ENCODE measurements at regions not wholly inside any gene's neighbourhood (a gene's known extent, or its start where the extent isn't known, plus 50 kb on each side); places are given as distances from the start of the nearest gene placed in this dataset.

- intact Hi-C loops (cut with micrococcal nuclease; ENCODE audit: unreplicated experiment) (no loop called here), in situ Hi-C loops (cut with HindIII; ENCODE audit: extremely low pct_ligation_motif_present, low pct_unique_long_range_greater_than_20kb) (no loop called here)
- H3K4me3 ChIP-seq (replicated peaks in 1 of 3; ENCODE audit: insufficient read depth in 1 of 3, low read depth in 2 of 3, low read length in 3 of 3) = no peak overlapping the region
- TF ChIP-seq ATF7 (IDR thresholded peaks at IDR 0.05) (peak; percentile 75), ATF7 (CRISPR knock-in tag; IDR thresholded peaks at IDR 0.05) (no peak), MNT (IDR thresholded peaks at IDR 0.05) (0 out of 2 replicates have a peak, but pooled peaks have one; percentile 21), CEBPB (IDR thresholded peaks at IDR 0.05; ENCODE audit: borderline replicate concordance, low read depth, low read length) (peak; percentile 49)
- TF ChIP-seq, protein P1, sequence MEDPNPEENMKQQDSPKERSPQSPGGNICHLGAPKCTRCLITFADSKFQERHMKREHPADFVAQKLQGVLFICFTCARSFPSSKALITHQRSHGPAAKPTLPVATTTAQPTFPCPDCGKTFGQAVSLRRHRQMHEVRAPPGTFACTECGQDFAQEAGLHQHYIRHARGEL (CRISPR knock-in tag; IDR thresholded peaks at IDR 0.05) = no peak
- no peak overlapping the region for H3K27ac ChIP-seq (ENCODE audit: extremely low read length, insufficient read depth, low read length)
- no peak overlapping the region for H2AFZ ChIP-seq (ENCODE audit: low read length)
- ChIA-PET POLR2A (no interaction called here), CTCF (ENCODE audit: low intra/inter-chr PET ratio, low total read pairs) (no interaction called here)
- H3K27me3 ChIP-seq (ENCODE audit: control insufficient read depth in 1 of 2, insufficient read depth in 2 of 2, low read length in 2 of 2) = no peaks in the 10 kb centered on the region
- no peaks in the 10 kb centered on the region for H4K20me1 ChIP-seq (ENCODE audit: insufficient read depth, low read length)
- H3K9me3 ChIP-seq (ENCODE audit: low read length) = no peaks in the 10 kb centered on the region
- no peaks in the 10 kb centered on the region for H3K4me1 ChIP-seq (ENCODE audit: insufficient read depth, low read length)
- BruUV-seq (replicated peaks) = no TSS peak
- H3K36me3 ChIP-seq (replicated peaks in 1 of 2; ENCODE audit: control insufficient read depth in 1 of 2, insufficient read depth in 2 of 2, low read length in 2 of 2) = no peaks in the 10 kb centered on the region
- H3K79me2 ChIP-seq (ENCODE audit: insufficient read depth, low read length) = no peaks in the 10 kb centered on the region
- no peak overlapping the region for H3K4me2 ChIP-seq (ENCODE audit: low read depth, low read length)
- no peak overlapping the region for H3K9ac ChIP-seq (ENCODE audit: insufficient read depth, low read depth, low read length)
- no peak for FAIRE-seq
- no peak for ATAC-seq
- no peak for DNase-seq (ENCODE audit: low spot score)
Measured at GRCh38 chr20:22918286-22918983, 116.7 kb upstream of the SSTR4 start.

GRCh38 chr20:22920898-22921297, 114.2 kb upstream of the SSTR4 start:
- in situ Hi-C loops (cut with HindIII; ENCODE audit: extremely low pct_ligation_motif_present, low pct_unique_long_range_greater_than_20kb) = no loop called here
- Histone ChIP-seq H3K9me3 (ENCODE audit: low read length) (no peaks in the 10 kb centered on the region), H3K27ac (ENCODE audit: extremely low read length, insufficient read depth, low read length) (no peak overlapping the region), H3K4me3 (replicated peaks in 1 of 3; ENCODE audit: insufficient read depth in 1 of 3, low read depth in 2 of 3, low read length in 3 of 3) (no peak overlapping the region), H3K4me2 (ENCODE audit: low read depth, low read length) (no peak overlapping the region), H4K20me1 (ENCODE audit: insufficient read depth, low read length) (no peaks in the 10 kb centered on the region), H3K36me3 (replicated peaks in 1 of 2; ENCODE audit: control insufficient read depth in 1 of 2, insufficient read depth in 2 of 2, low read length in 2 of 2) (no peaks in the 10 kb centered on the region), H3K9ac (ENCODE audit: insufficient read depth, low read depth, low read length) (no peak overlapping the region), H3K4me1 (ENCODE audit: insufficient read depth, low read length) (no peaks in the 10 kb centered on the region), H3K27me3 (ENCODE audit: control insufficient read depth in 1 of 2, insufficient read depth in 2 of 2, low read length in 2 of 2) (no peaks in the 10 kb centered on the region), H3K79me2 (ENCODE audit: insufficient read depth, low read length) (no peaks in the 10 kb centered on the region), H2AFZ (ENCODE audit: low read length) (no peak overlapping the region)
- POLR2A ChIA-PET = no interaction called here
- no peak for TF ChIP-seq ZFAT (CRISPR knock-in tag; conservative IDR thresholded peaks at IDR 0.05)
- TF ChIP-seq RFX5 (IDR thresholded peaks at IDR 0.05; ENCODE audit: low read depth, low read length) = peak; percentile 22; the same call in 1 of the 2 replicates
- WGBS (ENCODE audit: low lambda C conversion rate) = 20% methylated on average over 5 of the region's 5 CpGs
- intact Hi-C loops (cut with micrococcal nuclease; ENCODE audit: unreplicated experiment) = no loop called here
- CTCF ChIA-PET (ENCODE audit: low intra/inter-chr PET ratio, low total read pairs) = no interaction called here
- ATAC-seq (no peak), DNase-seq (ENCODE audit: low spot score) (no peak), FAIRE-seq (no peak)
- no TSS peak for BruUV-seq (replicated peaks)

Data from HepG2 (cell line).